HepG2 (cell line): ENCODE measurements at regions not wholly inside any gene's neighbourhood (a gene's known extent, or its start where the extent isn't known, plus 50 kb on each side); places are given as distances from the start of the nearest gene placed in this dataset.

ENCODE experiments used
- ATAC-seq: fragments of 200-7000 bp; cut with Tn5 transposase; 3 replicates; pipeline ENCODE4 v1.9.1; 2020; ENCODE audit warnings: mild to moderate bottlenecking, moderate library complexity
- BruUV-seq: library from RNA; stranded (reverse); fragments of 400-500 nt; replicated peaks from 2 replicates; lab custom pipeline; 2021; lab: Mats Ljungman, UMichigan
- CTCF ChIA-PET: fragments of 300-600 bp; formaldehyde crosslinking; extraction: SDS; loops from one replicate; lab custom pipeline; 2021; ENCODE audit warnings: low total read pairs, inconsistent platforms, low intra/inter-chr PET ratio; lab: Yijun Ruan, JAX
- POLR2A ChIA-PET: fragments of 350-600 bp; sonication (Branson Sonifier 250); formaldehyde crosslinking; loops from one replicate; lab custom pipeline; 2020; ENCODE audit warnings: antibody characterized with exemption, inconsistent platforms; lab: Yijun Ruan, JAX
- DNase-seq: peaks from one replicate; pipeline ENCODE4 v3.0.0-alpha.2; 2015; ENCODE audit warnings: low spot score
- FAIRE-seq: peaks from 3 replicates; lab custom pipeline; 2011; peaks lifted over from hg19 to GRCh38; lab: Jason Lieb, UNC
- H2AFZ ChIP-seq: one replicate; pipeline ENCODE4 v1.6.1; 2011; ENCODE audit warnings: low read length, inconsistent platforms
- H3K27ac ChIP-seq: fragments of 300-600 bp; 3 replicates; pipeline ENCODE4 v1.8.0; 2011; ENCODE audit warnings: mixed run types, mild to moderate bottlenecking, mixed read lengths, low read length, inconsistent platforms; ENCODE audit not compliant: insufficient read depth; ENCODE audit errors: extremely low read length
- H3K27me3 ChIP-seq, 2 experiments: fragments of 200-600 bp in 1 of 2; 2 replicates in 1 of 2; 3 replicates in 1 of 2; pipeline versions ENCODE4 v1.6.0 to v1.8.0; 2011; ENCODE audit warnings: low read length in 2 of 2, mild to moderate bottlenecking in 2 of 2, moderate library complexity in 2 of 2, inconsistent platforms in 1 of 2; ENCODE audit not compliant: insufficient read depth in 2 of 2, control insufficient read depth in 1 of 2
- H3K36me3 ChIP-seq, 2 experiments: fragments of 200-600 bp in 1 of 2; replicated peaks in 1 of 2; 2 replicates in 1 of 2; 3 replicates in 1 of 2; pipeline versions ENCODE4 v1.5.1 to v1.8.0; 2011; ENCODE audit warnings: low read length in 2 of 2, inconsistent platforms in 1 of 2; ENCODE audit not compliant: insufficient read depth in 2 of 2, control insufficient read depth in 1 of 2
- H3K4me1 ChIP-seq: 2 replicates; pipeline ENCODE4 v1.5.1; 2012; ENCODE audit warnings: low read length, inconsistent platforms; ENCODE audit not compliant: insufficient read depth
- H3K4me2 ChIP-seq: 2 replicates; pipeline ENCODE4 v1.6.0; 2011; ENCODE audit warnings: low read depth, low read length, inconsistent platforms
- H3K4me3 ChIP-seq, 3 experiments: fragments of 200-600 bp in 1 of 3; sonication (generic), shearing (Covaris generic) in 1 of 3; replicated peaks in 1 of 3; 2 replicates each; pipeline ENCODE4 v1.5.1; 2011 to 2016; ENCODE audit warnings: low read length in 3 of 3, inconsistent platforms in 2 of 3, low read depth in 2 of 3, mild to moderate bottlenecking in 2 of 3, control low read depth in 1 of 3, mixed read lengths in 1 of 3; ENCODE audit not compliant: insufficient read depth in 1 of 3
- H3K79me2 ChIP-seq: one replicate; pipeline ENCODE4 v1.6.1; 2011; ENCODE audit warnings: low read length, inconsistent platforms; ENCODE audit not compliant: insufficient read depth
- H3K9ac ChIP-seq: 2 replicates; pipeline ENCODE4 v1.6.0; 2011; ENCODE audit warnings: mild to moderate bottlenecking, low read depth, low read length, inconsistent platforms; ENCODE audit not compliant: insufficient read depth
- H3K9me3 ChIP-seq: 2 replicates; pipeline ENCODE4 v1.5.1; 2012; ENCODE audit warnings: mild to moderate bottlenecking, low read length
- H4K20me1 ChIP-seq: 2 replicates; pipeline ENCODE4 v1.6.0; 2011; ENCODE audit warnings: inconsistent platforms, mild to moderate bottlenecking, low read length, moderate library complexity; ENCODE audit not compliant: insufficient read depth
- ATAD3A ChIP-seq: sonication (generic); formaldehyde crosslinking; IDR thresholded peaks from 2 replicates; pipeline ENCODE4 v1.4.0; 2020; ENCODE audit warnings: missing genetic modification reagents
- CAMTA2 ChIP-seq: sonication (generic); formaldehyde crosslinking; IDR thresholded peaks from 2 replicates; pipeline ENCODE4 v1.4.0; 2020; ENCODE audit warnings: mild to moderate bottlenecking, missing genetic modification reagents, borderline replicate concordance
- ELF4 ChIP-seq: sonication (generic); formaldehyde crosslinking; IDR thresholded peaks from 2 replicates; pipeline ENCODE4 v1.5.0; 2020; ENCODE audit warnings: missing genetic modification reagents, mild to moderate bottlenecking, moderate library complexity, borderline replicate concordance
- NCOR1 ChIP-seq: fragments of 200-600 bp; sonication (generic); IDR thresholded peaks from 2 replicates; pipeline ENCODE4 v1.7.0; 2017; ENCODE audit warnings: antibody characterized with exemption, low read length, borderline replicate concordance
- SP5 ChIP-seq: IDR thresholded peaks from 2 replicates; pipeline ENCODE4 v1.6.1; 2016; ENCODE audit warnings: low read depth, borderline replicate concordance
- ZBTB42 ChIP-seq: sonication (generic); formaldehyde crosslinking; IDR thresholded peaks from 2 replicates; pipeline ENCODE4 v1.5.0; 2020; ENCODE audit warnings: mild to moderate bottlenecking, missing genetic modification reagents
- ZMAT3 ChIP-seq: sonication (generic); formaldehyde crosslinking; conservative IDR thresholded peaks from 2 replicates; pipeline ENCODE4 v1.7.0; 2021; ENCODE audit warnings: missing genetic modification reagents
- ZMYM3 ChIP-seq: sonication (generic); formaldehyde crosslinking; IDR thresholded peaks from 2 replicates; pipeline ENCODE4 v1.5.1; 2020; ENCODE audit warnings: mild to moderate bottlenecking, missing genetic modification reagents
- ZNF20 ChIP-seq: sonication (generic); formaldehyde crosslinking; IDR thresholded peaks from 2 replicates; pipeline ENCODE4 v1.4.0; 2020; ENCODE audit warnings: mild to moderate bottlenecking, moderate library complexity, missing genetic modification reagents
- ZNF33B ChIP-seq: sonication (generic); formaldehyde crosslinking; IDR thresholded peaks from 2 replicates; pipeline ENCODE4 v1.5.1; 2020; ENCODE audit warnings: mild to moderate bottlenecking, missing genetic modification reagents
- ZNF713 ChIP-seq: sonication (generic); formaldehyde crosslinking; IDR thresholded peaks from 2 replicates; pipeline ENCODE4 v1.4.0; 2020; ENCODE audit warnings: mild to moderate bottlenecking, missing genetic modification reagents
- ZNF792 ChIP-seq: IDR thresholded peaks from 2 replicates; pipeline ENCODE4 v1.6.1; 2016
- WGBS: methylation state at CpG from one replicate; pipeline ENCODE4 v1.1.6; 2017; ENCODE audit warnings: low lambda C conversion rate; 5-methylcytosine and 5-hydroxymethylcytosine counted together
- in situ Hi-C: cut with HindIII; loops from 2 replicates; pipeline ENCODE4 v1.10.0; 2017; ENCODE audit warnings: low pct_unique_long_range_greater_than_20kb; ENCODE audit not compliant: extremely low pct_ligation_motif_present
- intact Hi-C: fragments of 100-400 bp; cut with micrococcal nuclease; formaldehyde crosslinking; loops from one replicate; pipeline ENCODE4 v1.10.0; 2022; ENCODE audit not compliant: unreplicated experiment
- TF ChIP-seq, protein P1 (sequence below): sonication (generic); formaldehyde crosslinking; IDR thresholded peaks from 2 replicates; pipeline ENCODE4 v1.4.0; 2020; ENCODE audit warnings: missing genetic modification reagents
- TF ChIP-seq, protein P2 (sequence below): IDR thresholded peaks from 2 replicates; pipeline ENCODE4 v1.6.1; 2016; ENCODE audit warnings: control low read depth

DNA sequence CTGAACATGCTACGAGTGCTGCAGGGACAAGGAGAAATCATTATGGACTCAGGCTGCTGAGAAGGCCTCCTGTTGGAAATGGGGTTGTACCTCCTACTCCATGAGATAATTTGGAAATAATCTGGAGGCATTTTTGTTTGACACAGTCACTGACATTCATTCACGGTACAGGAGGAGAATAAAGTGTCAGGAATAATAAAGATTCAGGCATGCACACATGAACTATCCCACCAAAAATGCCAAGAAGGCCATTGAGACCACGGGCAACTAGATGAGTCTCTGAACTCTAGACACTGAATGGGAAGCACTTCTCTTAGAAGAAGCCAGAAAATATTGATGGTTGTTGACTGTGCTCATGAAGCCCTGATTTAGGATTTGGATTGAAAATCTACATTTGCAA, 220.9 kb upstream of the HABP2 start (continued):
- TF ChIP-seq, protein P1, sequence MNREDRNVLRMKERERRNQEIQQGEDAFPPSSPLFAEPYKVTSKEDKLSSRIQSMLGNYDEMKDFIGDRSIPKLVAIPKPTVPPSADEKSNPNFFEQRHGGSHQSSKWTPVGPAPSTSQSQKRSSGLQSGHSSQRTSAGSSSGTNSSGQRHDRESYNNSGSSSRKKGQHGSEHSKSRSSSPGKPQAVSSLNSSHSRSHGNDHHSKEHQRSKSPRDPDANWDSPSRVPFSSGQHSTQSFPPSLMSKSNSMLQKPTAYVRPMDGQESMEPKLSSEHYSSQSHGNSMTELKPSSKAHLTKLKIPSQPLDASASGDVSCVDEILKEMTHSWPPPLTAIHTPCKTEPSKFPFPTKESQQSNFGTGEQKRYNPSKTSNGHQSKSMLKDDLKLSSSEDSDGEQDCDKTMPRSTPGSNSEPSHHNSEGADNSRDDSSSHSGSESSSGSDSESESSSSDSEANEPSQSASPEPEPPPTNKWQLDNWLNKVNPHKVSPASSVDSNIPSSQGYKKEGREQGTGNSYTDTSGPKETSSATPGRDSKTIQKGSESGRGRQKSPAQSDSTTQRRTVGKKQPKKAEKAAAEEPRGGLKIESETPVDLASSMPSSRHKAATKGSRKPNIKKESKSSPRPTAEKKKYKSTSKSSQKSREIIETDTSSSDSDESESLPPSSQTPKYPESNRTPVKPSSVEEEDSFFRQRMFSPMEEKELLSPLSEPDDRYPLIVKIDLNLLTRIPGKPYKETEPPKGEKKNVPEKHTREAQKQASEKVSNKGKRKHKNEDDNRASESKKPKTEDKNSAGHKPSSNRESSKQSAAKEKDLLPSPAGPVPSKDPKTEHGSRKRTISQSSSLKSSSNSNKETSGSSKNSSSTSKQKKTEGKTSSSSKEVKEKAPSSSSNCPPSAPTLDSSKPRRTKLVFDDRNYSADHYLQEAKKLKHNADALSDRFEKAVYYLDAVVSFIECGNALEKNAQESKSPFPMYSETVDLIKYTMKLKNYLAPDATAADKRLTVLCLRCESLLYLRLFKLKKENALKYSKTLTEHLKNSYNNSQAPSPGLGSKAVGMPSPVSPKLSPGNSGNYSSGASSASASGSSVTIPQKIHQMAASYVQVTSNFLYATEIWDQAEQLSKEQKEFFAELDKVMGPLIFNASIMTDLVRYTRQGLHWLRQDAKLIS (CRISPR knock-in tag) = no peak
- no peak for TF ChIP-seq ZBTB42 (CRISPR knock-in tag)
- TF ChIP-seq ZMYM3 (CRISPR knock-in tag) = no peak
- no peak for TF ChIP-seq SP5 (CRISPR knock-in tag)
- TF ChIP-seq ZMAT3 = no peak
- TF ChIP-seq CAMTA2 (CRISPR knock-in tag) = no peak
- no peak for TF ChIP-seq NCOR1
- TF ChIP-seq, protein P2, sequence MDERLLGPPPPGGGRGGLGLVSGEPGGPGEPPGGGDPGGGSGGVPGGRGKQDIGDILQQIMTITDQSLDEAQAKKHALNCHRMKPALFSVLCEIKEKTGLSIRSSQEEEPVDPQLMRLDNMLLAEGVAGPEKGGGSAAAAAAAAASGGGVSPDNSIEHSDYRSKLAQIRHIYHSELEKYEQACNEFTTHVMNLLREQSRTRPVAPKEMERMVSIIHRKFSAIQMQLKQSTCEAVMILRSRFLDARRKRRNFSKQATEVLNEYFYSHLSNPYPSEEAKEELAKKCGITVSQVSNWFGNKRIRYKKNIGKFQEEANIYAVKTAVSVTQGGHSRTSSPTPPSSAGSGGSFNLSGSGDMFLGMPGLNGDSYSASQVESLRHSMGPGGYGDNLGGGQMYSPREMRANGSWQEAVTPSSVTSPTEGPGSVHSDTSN (CRISPR knock-in tag) = no peak
- no peak for TF ChIP-seq ZNF792

DNA sequence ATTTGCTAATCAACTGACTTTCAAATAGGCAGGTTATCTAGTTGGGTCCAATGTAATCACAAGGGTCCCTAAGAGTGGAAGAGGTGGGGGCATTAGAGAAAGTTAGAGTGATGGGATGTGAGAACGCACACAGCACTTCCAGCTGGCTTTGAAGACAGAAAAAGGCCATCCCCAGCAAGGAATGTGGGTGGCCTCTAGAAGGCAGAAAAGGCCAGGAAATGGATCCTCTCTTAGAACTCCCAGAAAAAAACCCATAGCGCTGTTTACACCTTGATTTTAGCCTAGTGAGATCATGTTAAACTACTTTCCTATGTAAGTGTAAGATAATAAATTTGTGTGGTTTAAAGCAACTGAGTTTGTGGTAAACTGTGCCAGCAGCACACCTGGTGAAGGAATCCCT, 219.5 kb upstream of the HABP2 start:
- BruUV-seq = no TSS peak
- H3K4me2 ChIP-seq = no peak overlapping the region
- H3K9ac ChIP-seq = no peak overlapping the region
- no peak for DNase-seq
- no peaks in the 10 kb centered on the region for H3K79me2 ChIP-seq
- no peak overlapping the region for H2AFZ ChIP-seq
- no peak overlapping the region for H3K27ac ChIP-seq
- H3K27me3 ChIP-seq = peaks cover 0 to 18% of the 10 kb centered on the region in 2 experiments; a peak in 3 of 5 replicates
- no peak for TF ChIP-seq ATAD3A
- TF ChIP-seq ZNF20 (CRISPR knock-in tag) = no peak
- no peak for TF ChIP-seq ELF4 (CRISPR knock-in tag)
- TF ChIP-seq ZNF33B (CRISPR knock-in tag) = no peak
- no peak for TF ChIP-seq ZNF713 (CRISPR knock-in tag)
- no peak for ATAC-seq
- POLR2A ChIA-PET = no interaction called here
- in situ Hi-C loops = no loop called here
- intact Hi-C loops = no loop called here
- H3K4me1 ChIP-seq = no peaks in the 10 kb centered on the region
- no peak for FAIRE-seq
- CTCF ChIA-PET = no interaction called here
- H3K36me3 ChIP-seq = no peaks in the 10 kb centered on the region
- no peaks in the 10 kb centered on the region for H3K9me3 ChIP-seq
- H4K20me1 ChIP-seq = no peaks in the 10 kb centered on the region
- 4% methylated on average over 2 of the region's 2 CpGs for WGBS
- no peak overlapping the region for H3K4me3 ChIP-seq
